Suppressor macrophage treated with lipopolysaccharide for 1 hour (primary cell): ENCODE measurements at regions not wholly inside any gene's neighbourhood (a gene's known extent, or its start where the extent isn't known, plus 50 kb on each side); places are given as distances from the start of the nearest gene placed in this dataset.

Experiments
- DNase-seq, 3 donors: peaks; one replicate each; pipeline ENCODE4 v3.0.0-alpha.2; 2020 to 2022

- DNase-seq, result no peak
These were observed 173.4 kb upstream of the CADPS start for GRCh38 chr3:63048367-63049326.

- no peak for DNase-seq
These were observed 175.4 kb upstream of the CADPS start for GRCh38 chr3:63050548-63051177.

GRCh38 chr3:63051920-63052319 lies 176.7 kb upstream of the CADPS start:
- no peak for DNase-seq

GRCh38 chr3:63056932-63057331 lies 181.7 kb upstream of the CADPS start:
- DNase-seq, result no peak

GRCh38 chr3:63060412-63060811 lies 185.2 kb upstream of the CADPS start:
- no peak for DNase-seq

GRCh38 chr3:63061449-63061848 lies 186.2 kb upstream of the CADPS start:
- no peak for DNase-seq

- DNase-seq, result no peak
These were observed 189.1 kb upstream of the CADPS start for GRCh38 chr3:63064209-63064755.

- peak in 2 of 3 donors; percentile 13 to 19 for DNase-seq
These were observed 192.9 kb upstream of the CADPS start for GRCh38 chr3:63067999-63068645.

- DNase-seq, result no peak
These were observed 194.7 kb upstream of the CADPS start for GRCh38 chr3:63069806-63070475.

- DNase-seq, result no peak
These were observed 195.2 kb upstream of the CADPS start for GRCh38 chr3:63070476-63070810.

- no peak for DNase-seq
These were observed 201.1 kb upstream of the CADPS start for GRCh38 chr3:63076357-63076756.

GRCh38 chr3:63086190-63086589 lies 191.9 kb upstream of the SYNPR start:
- no peak for DNase-seq

GRCh38 chr3:63089007-63089750 lies 188.9 kb upstream of the SYNPR start:
- DNase-seq, result no peak

- no peak for DNase-seq
These were observed 188.4 kb upstream of the SYNPR start for GRCh38 chr3:63089751-63090132.

- no peak for DNase-seq
These were observed 187.5 kb upstream of the SYNPR start for GRCh38 chr3:63090656-63091055.

GRCh38 chr3:63092515-63092914 lies 185.6 kb upstream of the SYNPR start:
- DNase-seq, result no peak

- DNase-seq, result no peak
These were observed 183.3 kb upstream of the SYNPR start for GRCh38 chr3:63094642-63095408.

- DNase-seq, result no peak
These were observed 181.7 kb upstream of the SYNPR start for GRCh38 chr3:63096248-63097058.

- DNase-seq, result no peak
These were observed 180.7 kb upstream of the SYNPR start for GRCh38 chr3:63097396-63097795.

GRCh38 chr3:63116922-63117321 lies 161.2 kb upstream of the SYNPR start:
- no peak for DNase-seq

- no peak for DNase-seq
These were observed 154.0 kb upstream of the SYNPR start for GRCh38 chr3:63124090-63124489.
